ENCODE measurements at regions not wholly inside any gene's neighbourhood (a gene's known extent, or its start where the extent isn't known, plus 50 kb on each side); places are given as distances from the start of the nearest gene placed in this dataset.
A peak's percentile ranks its signal among the peaks of the same experiment; 100 is the strongest.

DNA sequence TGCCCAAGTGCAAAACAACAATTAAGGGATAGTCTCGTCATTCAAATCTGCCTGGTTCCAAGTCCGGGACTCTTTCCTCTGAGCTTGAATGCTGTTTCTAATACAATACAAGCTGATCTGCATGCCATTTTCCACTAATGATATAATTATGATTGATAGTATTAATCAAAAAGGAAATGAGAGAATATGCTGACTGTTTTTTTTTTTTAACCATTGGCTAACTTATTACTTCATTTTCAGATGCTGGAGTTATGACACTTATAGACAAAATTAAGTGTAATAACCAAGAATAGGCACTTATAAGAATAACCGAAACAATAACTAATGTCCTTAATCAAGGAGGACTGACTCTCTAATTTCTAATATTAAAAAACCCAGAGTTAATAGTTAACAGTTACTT is 343.6 kb downstream of the LPIN1 start:
- no peak for DNase-seq

DNA sequence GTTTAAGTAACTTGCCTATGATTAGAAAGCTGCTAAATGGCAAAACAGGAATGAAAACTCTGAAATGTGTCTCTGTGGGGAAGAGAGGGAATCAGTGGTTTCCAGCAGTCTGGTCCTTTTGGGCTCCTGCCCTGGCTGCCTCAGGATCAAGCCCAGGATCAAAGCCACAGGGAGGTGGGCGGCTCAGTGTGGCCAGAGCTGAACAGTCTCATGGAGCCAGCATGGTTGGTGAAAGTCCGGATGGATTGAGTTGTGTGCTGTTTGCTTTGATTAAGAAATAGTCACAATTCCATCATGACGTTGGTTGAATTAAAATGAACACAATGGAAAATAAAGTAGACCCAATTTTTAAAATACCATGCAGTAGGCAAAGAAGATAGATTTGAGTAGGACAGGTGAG is 344.2 kb downstream of the LPIN1 start:
- no peak for DNase-seq

DNA sequence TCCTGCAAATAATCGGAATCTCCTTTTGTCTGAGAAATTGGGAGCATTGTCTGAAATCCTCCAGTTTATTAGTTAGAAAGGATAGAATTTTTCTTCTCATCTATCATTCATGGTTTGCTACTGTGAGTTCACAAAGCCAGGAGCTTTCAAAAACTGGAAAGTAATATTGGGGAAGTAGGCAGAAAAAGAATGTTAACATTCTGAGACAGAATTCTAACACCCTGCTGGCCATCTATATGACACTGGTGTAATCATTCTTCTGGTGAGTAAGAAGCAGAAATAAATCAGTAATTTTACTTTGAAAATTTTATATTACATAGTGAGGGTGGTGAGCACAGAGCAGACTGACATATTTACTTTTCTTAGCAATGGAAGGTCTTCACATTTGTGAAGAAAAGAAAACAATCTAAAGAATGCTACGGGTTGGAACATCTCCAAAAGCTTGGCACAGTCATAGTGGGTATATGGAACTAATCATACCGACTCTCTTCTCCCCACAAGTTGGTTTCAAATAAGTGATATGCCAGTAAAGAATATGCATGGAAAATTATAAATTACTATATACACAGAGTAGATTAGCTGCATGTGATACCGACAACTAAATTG is 344.9 kb downstream of the LPIN1 start:
- DNase-seq, result no peak

DNA sequence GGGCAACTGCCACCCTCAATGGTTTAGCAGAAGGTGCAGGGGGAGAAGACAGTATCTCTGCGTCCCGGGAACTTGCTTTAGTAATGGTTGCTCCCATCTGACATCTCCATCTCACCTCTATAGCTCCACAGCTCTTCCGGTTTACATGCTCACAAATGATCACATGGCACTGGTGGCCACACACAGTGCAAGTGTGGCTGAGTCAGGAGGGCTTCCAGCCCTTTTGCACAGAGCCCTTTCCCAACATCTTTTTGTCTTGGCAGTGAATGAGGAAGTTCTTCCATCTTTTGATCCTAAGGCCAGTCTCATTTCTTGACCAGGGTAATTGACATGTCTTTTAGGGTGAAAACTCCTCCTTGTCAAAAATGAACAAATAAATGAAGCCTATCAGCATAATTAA is 347.7 kb downstream of the LPIN1 start:
- DNase-seq, result no peak

DNA sequence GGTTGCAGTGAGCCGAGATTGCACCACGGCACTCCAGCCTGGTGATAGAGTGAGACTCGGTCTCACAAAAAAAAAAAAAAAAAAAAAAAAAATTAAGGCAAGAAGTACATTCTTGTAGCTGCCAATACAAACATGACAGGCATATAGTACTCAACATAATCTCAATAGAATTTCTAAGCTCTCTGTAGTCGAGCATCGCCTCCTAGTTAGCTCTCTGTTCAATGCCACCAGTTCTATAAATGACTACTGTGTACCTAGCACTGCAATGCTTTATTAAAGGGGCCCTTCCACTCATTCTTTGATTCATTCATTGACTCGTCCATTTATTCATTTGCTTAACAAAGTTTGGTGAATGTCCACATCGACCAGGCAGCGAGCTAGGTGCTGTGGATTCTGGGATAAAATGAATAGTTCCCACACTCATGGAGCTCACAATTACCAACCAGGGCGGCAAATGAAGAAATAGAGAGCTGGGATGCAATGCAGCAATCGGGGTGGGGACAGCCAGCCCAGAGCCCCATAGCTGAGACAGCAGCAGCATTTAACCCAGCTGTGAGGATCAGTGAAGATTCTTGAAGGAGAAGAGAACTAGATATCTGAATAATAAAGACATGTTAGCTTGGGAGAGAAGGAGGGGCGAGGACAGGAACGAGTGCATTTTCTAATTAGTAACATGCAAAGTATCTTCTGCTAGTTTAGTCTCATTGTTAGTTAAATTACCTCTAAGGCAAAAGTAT is 349.8 kb downstream of the LPIN1 start:
- no peak for DNase-seq

DNA sequence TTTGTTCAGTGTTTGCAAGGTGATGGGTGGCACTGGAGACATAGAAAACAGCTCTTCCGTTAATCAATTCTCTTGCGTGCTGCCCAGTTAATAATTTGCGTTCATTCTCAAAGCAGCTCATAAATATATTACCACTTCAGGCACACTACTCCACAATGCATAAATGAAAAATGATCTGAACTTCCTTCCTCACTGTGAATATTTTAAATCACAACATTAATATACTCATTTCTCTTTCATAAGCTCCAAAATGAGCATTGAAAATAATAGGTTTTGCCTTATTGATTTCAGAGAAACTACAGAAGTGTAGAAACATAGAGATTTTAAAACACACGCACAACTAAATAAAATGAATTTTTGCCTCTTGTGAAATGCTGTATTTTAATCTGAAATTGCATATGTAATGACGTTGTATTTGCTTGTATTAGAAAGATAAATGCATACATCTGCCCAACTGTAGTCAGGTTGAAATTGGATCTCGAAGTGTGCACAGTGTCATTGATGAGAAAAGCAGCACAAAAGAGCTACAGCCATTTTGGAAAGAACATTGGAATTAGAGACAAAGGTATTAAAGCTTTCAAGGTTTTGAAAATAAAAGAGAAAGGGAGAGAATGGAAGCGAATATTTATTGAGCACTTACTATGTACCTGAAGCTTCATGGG is 350.5 kb downstream of the LPIN1 start:
- DNase-seq, result no peak

DNA sequence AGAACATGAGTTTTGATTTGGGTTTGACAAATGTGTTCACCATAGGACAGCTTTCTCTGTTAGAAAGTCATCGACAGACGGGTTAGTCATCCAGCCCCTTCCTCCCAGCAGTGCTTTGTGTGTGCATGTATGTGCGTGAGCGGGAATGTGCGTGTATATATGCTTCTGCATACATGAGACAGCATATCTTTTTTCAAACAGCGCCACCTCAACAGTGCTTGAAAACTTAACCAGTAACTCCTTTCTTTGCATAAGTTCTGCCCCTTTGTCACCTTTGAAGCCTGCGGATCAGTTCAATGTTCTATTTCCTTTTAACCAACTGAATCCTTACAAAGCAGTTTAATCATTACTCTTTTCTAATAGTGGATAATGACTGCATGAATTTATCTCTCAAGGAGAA is 351.4 kb downstream of the LPIN1 start:
- no peak for DNase-seq

DNA sequence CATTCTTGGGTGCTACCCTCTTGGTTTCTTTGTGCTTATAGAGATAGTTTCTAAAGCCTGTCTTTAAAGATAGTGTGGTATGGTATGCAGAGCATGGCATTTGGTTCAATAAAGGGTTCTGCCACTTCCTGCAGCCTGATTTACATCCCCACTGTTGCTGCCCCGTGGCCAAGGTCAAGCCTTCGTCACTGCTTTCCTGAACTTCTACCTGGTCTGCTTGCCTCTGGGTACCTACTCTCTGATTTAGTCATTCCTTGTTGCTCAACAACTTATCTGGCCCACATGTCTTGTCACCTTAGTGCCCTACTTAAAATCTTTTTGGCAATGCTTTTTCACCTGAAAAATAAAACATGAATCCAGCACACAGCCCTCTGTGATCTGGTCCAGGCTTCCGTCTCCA is 352.9 kb downstream of the LPIN1 start:
- no peak for DNase-seq

DNA sequence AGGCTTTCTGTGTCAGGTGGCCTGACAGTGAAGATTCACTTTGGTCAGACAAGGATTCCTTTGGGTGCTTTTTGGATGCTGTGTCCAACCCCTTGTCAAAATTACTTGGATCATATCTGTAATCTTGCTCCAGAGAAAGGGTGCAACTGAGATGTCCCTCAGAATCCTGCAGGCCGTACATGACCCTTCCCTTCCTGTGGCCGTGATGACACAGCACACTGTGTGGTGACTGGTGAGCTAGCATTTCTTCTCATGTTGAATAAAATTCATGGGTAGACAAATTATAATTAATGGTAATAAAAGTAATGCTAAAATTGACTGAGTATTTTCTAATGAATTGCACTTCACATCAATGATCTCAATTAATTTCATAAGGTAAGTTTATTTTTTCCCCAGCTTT is 356.2 kb downstream of the LPIN1 start:
- DNase-seq, result no peak

DNA sequence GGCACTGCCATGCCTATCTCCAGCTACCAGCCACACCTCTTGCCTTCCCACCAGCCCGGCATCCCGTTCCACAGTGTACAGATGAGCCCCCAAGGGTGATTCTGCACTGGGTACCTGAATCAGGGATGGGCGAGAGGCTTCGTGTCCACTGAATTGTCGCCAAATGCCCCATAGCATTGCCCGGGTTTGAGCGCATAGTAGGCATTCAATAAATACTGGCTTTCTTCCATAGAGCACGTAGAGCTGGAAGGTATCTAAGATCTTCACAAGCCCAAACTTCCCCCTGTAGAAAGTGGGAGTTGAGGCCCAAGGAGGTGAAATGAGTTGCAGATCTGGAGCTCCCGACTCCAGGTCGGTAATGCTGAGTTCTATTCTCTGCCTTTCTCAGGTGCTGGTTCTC is 358.7 kb downstream of the LPIN1 start:
- DNase-seq, result no peak

DNA sequence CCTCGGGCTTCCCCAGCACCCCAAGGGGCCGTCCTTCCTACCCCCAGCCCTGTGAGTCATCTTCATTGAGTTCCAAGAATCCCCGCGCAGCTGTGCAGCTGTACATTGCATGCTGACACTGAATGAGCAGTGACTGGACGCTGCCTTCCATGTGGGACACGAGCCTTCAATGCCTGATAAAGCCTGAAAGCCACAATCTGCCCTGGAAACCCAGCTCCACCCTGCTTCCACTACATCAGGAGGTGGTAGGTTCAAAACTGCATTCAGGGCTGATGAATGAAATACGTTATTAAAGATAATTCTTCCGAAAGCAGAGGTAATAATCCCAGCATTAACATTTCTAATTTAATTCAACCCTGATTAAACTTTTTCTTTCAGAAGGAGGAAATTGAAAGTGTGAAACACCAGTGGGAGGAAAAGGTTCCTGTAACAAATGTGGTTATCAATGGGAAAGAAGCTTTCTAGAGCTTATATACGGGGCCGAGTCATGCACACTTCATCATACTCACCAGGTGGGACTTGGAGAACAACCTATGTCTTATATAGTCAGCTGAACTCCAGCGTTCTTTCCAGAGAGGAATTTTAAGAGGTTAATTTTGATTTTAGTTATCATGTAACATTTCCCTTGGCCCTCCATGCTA is 360.1 kb downstream of the LPIN1 start:
- peak; percentile 84 for DNase-seq

DNA sequence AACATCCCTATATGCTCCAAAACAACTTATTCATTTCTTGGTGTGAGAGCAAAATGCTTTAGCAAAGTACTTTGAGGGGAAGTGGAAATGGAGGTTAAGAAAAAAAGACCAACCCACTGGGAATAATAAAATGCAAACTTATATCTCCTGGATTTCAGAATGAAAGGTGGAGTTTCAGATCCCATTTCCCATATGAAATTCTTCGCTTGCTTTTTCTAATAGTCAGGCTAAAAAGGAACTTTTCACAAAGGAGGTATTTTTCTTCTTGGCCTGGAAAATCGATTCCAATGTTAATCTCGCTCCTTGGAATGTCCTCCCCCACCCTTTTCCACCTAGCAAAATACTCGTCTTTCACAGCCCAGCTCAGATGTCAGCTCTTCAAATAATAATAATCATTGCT is 360.9 kb downstream of the LPIN1 start:
- DNase-seq, result no peak

DNA sequence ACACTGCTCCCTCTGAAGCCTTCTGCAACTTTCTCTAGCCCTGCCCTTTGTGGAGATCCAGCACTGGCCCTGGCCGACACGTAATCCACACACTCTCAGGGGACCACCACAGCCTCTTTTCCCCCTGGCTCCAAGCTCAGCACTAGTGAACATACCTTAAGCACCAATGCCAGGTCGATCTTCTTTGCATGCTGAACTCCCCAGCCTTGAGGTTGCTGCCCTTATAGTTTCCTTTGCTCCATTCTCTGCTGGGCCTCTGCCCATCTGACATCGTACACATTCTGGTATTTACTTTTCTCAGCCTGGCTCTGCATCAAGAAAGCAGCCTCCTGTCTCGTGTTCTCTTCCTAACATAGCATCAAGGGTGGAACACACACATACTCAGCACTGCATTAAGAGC is 361.5 kb downstream of the LPIN1 start:
- no peak for DNase-seq

DNA sequence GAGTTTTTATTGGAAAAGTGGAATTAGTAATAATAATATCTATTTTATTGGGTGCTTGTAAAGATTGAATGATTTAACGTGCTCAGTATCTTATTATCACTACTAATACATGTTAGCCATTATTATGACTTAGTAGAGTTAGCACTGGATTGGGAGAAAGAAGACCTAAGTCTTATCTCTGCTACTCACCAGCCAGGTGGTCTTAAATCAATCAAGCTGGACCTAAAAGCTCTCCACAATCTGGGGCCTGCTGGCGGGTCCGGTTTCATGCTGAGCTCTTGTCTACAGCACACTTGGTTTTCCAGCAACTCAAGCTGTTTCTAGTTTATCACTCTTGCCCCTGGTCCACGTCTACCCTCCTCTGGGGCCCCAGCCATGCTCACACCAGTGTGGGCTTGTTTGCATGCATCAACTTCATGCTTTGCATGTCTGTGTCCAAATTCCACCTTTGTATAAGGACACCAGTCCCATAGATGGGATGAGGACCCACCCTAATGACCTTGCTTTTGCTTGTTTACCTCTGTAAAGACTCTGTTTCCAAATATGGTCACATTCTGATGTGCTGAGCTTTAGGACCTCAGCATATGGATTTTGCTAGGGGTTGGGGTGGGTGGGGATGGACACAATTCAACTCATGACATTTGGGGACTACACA is 363.1 kb downstream of the LPIN1 start:
- DNase-seq, result no peak

DNA sequence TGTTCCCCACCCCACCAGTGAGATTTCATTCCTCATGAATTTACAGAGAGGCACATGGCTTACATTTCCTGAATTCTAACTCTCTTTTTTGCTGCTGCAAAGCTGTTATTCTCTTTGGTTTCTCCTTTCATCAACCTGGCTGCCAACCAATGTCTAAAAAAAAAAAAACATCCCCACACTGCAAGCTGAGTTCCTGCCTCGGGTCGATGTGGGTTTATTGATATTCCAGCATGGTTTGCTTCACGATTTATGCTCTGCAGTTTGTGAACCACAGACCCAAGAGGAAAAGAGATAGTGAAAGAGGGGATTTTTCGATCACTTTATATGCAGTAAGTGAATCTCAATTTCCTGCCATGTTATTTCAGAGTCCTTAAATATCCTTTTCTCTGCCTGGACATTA is 363.6 kb downstream of the LPIN1 start:
- no peak for DNase-seq

DNA sequence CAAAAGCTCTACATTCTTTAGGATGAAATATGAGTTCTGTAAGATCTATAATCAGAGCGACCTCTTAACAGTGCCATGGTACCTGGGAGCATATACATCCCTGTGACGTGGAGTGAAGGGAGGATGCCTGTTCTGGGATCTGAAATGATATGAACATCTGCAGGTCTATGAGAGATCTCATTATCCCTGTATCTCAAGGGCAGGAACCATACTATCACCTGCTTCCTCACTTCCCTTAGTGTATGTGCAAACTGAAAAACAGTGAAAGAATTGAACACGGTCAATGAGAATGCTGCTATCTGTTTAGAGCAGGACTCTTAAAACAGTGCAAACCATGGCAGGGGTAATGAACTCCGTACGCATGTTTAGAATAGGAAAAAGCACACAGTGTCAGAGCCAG is 364.0 kb downstream of the LPIN1 start:
- no peak for DNase-seq

DNA sequence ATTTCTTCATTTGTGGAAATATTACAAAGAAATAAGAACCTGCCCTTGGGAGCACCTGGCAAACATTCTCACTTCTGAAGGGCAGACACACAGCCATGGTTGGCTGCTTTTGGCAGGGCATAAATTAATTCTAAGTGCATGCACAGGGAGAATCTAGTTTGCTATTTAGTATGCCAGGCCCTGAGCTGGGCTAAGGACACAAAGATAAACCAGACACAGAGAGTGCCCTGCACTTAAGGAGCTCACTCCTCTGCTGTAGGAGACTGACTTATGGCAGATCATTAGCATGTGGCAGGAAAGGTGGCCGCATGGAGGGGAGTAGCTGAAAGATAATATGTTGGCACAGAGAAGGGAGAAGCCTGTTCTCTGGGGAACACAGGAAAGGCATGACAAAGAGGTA is 367.0 kb downstream of the LPIN1 start:
- no peak for DNase-seq

DNA sequence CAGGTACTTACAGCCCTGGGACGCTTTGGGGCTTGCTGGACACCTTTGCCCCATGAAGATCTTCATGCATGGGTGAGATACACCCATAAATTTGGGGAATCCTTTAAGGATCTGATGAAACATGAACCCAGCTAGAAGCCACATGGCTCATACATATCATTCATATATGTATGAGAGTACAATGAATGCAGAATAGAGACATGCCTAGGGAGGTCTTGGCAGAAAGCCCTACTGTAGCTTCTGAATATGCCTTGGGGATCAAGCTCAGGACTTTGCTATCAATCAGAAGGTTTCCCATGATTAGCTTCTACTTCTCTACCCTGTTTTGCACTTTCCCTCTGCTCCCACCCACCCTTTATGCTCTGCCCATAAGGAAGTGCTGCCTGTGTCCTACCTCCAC is 368.4 kb downstream of the LPIN1 start:
- DNase-seq, result no peak

DNA sequence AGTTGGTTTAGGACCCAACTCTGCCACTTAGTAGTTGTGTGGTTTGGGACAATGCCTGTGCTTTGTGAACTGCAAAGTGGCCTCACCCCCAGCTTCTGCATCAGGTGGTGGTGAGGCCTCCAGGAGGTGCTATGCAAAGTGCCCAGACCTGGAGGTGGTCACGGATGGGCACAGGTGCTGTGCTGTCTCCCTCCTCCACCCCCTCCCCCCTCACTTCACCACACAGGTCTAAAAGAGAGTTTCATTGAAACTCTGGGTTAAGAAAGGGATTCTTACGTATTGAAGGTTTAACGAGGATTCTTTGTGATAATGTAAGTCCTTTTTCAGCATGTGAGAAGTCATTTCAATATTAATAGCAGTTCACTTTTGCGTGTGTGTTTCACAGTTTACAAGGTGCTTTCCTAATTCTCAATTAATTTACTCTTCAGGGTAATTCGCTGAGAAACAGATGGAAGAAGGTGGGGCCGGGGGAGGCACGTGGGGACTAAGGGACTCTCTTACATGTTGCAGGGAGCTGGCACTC is 369.9 kb downstream of the LPIN1 start:
- DNase-seq, result no peak

DNA sequence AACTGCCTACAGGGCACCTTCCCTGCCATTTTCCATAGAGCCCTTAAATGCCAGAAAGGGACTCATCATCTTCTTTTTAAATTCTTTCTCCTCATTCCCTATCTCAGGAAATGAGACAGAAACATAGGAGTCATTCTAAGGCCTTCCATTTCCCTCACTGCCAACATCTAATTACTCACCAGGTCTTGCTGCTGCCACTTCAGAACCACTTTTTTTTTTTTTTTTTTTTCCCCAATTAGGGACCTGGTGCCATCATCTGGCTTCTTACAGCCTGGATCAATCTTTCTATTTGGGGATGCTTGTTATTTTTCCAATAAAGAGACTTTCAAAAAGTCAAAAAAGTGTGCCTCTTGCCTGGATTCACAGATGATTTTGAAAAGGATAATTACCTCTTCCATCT is 373.4 kb downstream of the LPIN1 start:
- no peak for DNase-seq

DNA sequence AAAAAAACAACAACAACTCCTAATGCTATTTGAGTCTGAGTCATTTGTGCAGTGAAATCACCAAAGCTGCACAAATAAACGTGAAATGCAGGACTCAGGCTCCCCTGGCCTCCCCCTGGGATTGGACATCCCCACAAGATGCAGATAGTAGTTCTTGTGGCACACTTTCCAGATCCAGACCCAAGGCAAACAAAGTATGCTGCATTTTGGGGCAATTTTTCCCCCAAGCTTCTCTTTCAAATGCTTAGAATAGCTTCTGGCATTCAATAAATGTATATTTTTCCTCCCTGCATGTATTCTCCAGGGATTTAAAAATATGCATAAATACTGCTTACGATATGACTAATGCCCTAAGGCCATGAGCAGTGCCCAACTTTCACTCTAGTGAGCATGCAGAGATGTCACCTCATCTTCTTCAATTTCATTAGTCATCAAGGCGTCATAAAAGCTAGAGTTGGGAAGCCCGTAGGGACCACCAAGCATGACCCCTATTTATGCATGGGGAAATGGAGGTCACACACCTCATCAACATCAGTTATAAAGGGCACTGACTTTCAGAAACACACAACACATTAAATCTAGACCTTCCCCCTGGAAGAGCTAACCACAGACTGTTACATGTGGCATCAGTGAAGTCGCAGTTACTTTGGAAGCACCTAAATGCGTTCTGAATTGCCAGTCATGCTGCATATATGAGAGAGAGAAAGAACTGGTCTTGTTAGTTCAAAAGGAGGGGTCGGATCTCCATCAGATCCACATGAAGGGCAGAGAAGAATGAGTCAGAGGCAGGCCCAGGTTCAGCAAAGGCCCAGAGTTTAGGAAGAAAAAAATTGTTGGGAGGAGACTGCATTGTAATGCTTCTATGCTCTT is 374.1 kb downstream of the LPIN1 start:
- no peak for DNase-seq

DNA sequence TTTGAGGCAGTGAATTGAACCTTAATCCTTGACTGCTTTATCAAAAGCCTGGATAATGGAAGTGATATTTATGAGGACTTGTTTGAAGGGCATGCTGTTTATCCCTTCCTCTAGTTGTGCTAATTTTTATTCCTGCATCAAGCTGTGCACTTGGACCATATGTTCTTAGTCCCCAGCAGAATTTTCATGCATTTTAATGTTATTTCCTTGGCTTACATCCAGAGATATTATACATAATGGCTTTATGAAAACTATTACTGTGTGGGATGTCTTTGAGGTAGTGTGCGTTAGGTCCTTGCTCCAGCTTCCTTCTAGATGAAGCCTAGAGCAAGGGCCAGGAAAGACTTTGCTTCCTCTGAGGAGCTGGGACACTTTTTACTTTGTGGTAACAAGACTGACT is 378.4 kb downstream of the LPIN1 start:
- no peak for DNase-seq
